ENCODE measurements at regions not wholly inside any gene's neighbourhood (a gene's known extent, or its start where the extent isn't known, plus 50 kb on each side); places are given as distances from the start of the nearest gene placed in this dataset.
"Not testable (repeated sequence)": the region's sequence is repeated elsewhere in the genome, so short reads cannot be mapped to it uniquely, and the experiment has no call there.

GRCh38 chr18:67818432-67818831, 301.9 kb upstream of the DSEL start:
- DNase-seq: no peak

GRCh38 chr18:67815280-67815679, 298.8 kb upstream of the DSEL start:
- DNase-seq: no peak

- no peak for DNase-seq
These were observed 297.0 kb upstream of the DSEL start for GRCh38 chr18:67813380-67814028.

GRCh38 chr18:67805261-67805660, 288.7 kb upstream of the DSEL start:
- no peak for DNase-seq

- DNase-seq: no peak
These were observed 278.0 kb upstream of the DSEL start for GRCh38 chr18:67794521-67794920.

GRCh38 chr18:67790527-67790926, 274.0 kb upstream of the DSEL start:
- DNase-seq: no peak

GRCh38 chr18:67789165-67789545, 272.6 kb upstream of the DSEL start:
- no peak for DNase-seq

GRCh38 chr18:67788310-67789164, 272.0 kb upstream of the DSEL start:
- no peak for DNase-seq

- DNase-seq: no peak
These were observed 266.9 kb upstream of the DSEL start for GRCh38 chr18:67783196-67783946.

GRCh38 chr18:67778016-67778415, 261.5 kb upstream of the DSEL start:
- DNase-seq: no peak

GRCh38 chr18:67776929-67777328, 260.4 kb upstream of the DSEL start:
- DNase-seq: no peak

GRCh38 chr18:67771271-67771670, 254.8 kb upstream of the DSEL start:
- DNase-seq: no peak

GRCh38 chr18:67770520-67770919, 254.0 kb upstream of the DSEL start:
- DNase-seq: no peak

GRCh38 chr18:67766930-67767329, 250.4 kb upstream of the DSEL start:
- DNase-seq: no peak

- DNase-seq: not testable (repeated sequence)
These were observed 235.7 kb upstream of the DSEL start for GRCh38 chr18:67752211-67752610.

GRCh38 chr18:67742954-67743353, 226.4 kb upstream of the DSEL start:
- no peak for DNase-seq

- DNase-seq: no peak
These were observed 226.0 kb upstream of the DSEL start for GRCh38 chr18:67742525-67742924.

- DNase-seq: no peak
These were observed 219.0 kb upstream of the DSEL start for GRCh38 chr18:67735506-67735905.

- no peak for DNase-seq
These were observed 216.6 kb upstream of the DSEL start for GRCh38 chr18:67733088-67733487.

GRCh38 chr18:67731851-67732250, 215.3 kb upstream of the DSEL start:
- DNase-seq: no peak

- no peak for DNase-seq
These were observed 214.4 kb upstream of the DSEL start for GRCh38 chr18:67730886-67731285.

- no peak for DNase-seq
These were observed 211.8 kb upstream of the DSEL start for GRCh38 chr18:67728364-67728763.

GRCh38 chr18:67726882-67727281, 210.4 kb upstream of the DSEL start:
- DNase-seq: no peak

- DNase-seq: no peak
These were observed 201.3 kb upstream of the DSEL start for GRCh38 chr18:67717800-67718199.

All from stimulated activated CD4-positive, alpha-beta T cell treated with anti-CD3 and anti-CD28 coated beads, Interleukin-2, amount 100 ng/mL, for 24 hours (primary cell).